ENCODE measurements at regions not wholly inside any gene's neighbourhood (a gene's known extent, or its start where the extent isn't known, plus 50 kb on each side); places are given as distances from the start of the nearest gene placed in this dataset.

DNA sequence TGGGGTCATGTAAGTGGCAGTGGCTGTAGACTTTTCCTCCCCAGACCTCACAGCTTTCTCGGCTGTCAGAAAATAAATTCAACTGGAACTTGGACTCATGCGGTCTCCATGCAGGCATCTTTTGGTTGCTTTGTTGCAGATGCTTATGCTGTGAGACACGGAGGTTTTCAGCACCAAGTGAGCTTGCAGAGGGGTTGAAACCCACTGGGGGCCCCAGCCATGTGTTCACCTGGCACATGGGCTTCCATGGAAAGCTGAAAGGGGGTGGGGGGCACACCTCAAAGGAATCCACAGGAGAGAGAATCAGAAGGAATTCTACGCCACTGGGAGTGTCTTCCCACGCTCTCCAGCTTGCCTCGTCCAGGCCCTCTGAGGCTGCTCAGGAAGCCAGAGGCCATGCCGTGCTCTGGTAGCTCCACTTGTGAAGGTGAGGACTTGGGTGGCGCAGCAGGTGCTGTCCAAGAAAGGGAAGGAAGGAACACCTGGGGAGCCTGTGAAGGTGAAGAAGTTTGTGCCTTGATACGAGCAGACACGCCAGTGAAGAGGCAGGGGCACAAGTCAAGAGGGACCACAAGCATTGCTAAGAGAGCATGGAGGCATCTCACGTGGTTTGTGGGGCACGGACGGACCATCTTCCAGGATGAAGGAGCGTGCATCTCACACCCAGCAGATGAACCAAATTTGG, 134.3 kb upstream of the PMEPA1 start:
- DNase-seq: peak in 3 of 42 donors; percentile 18 to 31 (median 22)
- intact Hi-C loops (cut with DNase I): no loop called here

DNA sequence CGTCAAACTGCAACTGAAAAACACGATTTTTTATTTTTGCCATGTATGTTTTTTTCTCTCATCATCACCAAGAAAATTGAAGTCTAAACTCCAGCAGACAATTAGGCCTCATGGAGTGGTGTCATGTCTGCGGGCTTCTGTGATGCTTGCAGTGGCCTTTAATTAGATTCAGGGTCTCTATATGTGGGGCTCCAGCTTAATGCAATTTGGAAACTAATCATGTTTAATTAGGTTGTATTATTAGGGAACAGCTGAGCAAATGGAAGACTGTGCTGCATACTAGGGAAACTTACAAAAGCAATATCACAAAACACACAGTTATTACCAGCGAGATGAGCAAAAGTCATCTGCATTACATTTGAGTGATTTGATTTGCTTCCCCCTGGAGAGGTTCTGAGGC, 132.9 kb upstream of the PMEPA1 start:
- intact Hi-C loops (cut with DNase I): no loop called here
- DNase-seq: peak in 1 of 42 donors; percentile 6

DNA sequence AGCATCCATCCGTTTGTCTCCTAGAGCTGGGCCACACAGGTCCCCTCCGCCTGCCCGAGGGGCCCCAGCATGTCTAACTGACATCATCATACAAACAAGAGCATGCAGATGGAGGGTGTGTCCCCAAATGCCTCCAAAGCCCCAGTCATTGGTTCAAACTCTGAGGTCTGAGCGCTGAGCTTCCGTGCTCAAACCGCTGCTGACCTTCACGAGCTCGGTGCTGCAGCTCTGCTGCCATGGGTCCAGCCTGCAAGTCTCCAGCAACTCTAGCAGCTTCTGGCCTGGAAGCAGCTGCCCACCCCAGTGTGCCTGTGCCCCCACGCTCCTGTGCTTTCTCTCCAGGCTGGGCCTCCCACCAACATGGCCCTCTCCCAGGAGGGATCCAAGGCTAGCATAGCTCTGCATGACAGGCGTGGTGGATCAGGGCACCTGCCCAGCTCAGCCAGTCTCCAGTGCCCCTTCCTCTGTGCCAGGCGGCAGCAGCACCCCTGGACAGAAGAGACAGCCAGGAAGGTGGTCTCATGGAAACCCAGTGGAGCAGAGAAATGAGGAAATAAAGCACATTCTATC, 131.6 kb upstream of the PMEPA1 start:
- intact Hi-C loops (cut with DNase I): no loop called here
- peak in 4 of 42 donors; percentile 5 to 31 (median 19) for DNase-seq

DNA sequence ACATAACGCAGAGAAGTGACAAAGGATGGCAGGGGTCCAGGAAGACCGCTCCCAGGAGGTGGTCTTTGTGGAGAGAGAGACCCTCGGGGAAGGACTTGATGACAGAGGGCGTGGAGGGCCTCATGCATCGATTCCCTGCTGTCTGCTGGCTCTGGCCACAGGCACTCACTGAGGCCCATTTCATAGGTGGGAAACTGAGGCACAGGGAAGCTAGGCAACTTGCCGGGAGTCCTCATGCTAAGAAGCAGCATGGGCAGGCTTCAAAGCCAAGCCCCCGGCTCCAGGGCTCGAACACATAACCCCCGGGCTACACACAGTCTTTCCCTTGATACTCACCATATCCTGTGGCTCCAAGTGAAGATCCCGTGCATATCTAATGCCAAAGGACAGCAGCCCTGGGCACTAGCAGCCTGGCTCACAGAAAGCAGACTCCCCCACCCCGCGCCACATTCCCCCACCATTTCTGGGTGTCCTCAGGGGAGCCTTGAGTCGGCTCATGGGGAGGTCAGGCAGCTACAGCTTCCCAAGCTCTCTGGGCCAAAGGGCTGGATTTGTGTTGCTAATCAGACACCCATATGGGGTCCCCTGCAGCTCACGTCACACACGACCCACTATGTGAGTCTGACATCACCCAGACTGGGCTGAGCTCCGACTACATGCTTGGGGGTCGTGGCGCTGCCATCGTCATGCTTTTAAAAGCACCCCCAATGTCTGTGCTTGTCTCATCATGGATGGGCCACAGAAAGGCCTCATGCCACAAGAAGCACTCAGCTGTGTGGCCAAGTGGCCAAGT, 130.9 kb upstream of the PMEPA1 start:
- intact Hi-C loops (cut with DNase I): no loop called here
- peak in 5 of 42 donors; percentile 1 to 22 (median 21) for DNase-seq

DNA sequence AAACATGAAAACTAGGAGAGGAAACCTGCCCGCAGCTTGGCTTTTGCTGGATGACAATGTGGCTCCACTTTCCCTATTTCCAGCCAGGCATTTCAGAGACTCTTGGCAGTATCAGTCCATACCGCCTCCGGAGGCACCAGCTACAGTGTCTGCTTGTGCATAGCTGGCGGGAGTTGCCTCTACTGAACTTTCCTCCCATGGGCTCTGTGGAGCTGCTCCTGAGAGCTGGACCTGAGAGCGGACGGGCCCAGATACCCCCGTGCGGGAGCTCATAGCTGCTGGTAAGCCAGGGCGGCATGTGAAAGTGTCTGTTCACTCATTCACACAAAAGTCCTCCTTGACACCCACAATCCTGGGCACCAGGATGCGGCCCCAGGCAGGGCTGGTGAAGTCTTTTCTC, 130.3 kb upstream of the PMEPA1 start:
- intact Hi-C loops (cut with DNase I): no loop called here
- peak in 3 of 42 donors; percentile 12 to 32 (median 26) for DNase-seq

DNA sequence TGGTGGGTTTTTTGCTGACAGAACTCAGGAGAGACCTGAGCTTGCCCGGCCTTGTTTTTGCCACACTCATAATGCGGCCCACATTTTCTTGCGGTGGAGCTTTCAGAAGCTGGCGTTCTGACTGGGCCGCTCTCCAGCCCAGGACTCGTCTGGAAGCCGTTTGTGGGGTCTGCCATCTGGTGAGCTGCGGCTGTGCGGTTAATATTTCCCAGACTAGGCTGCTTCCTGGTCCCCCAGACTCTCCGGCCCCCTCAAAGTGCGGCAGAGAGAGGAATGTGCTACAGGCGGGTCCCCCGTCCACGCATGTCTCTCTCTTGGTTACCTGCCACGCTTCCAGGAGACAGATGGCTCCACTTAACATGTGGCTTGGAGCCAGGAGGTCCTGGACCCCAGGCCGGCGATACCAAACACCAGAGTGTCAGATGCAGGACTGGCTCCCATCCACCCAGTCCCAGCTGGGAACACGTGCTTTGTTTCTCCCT, 128.9 kb upstream of the PMEPA1 start:
- intact Hi-C loops (cut with DNase I): no loop called here
- peak in 6 of 42 donors; percentile 5 to 33 (median 18) for DNase-seq

DNA sequence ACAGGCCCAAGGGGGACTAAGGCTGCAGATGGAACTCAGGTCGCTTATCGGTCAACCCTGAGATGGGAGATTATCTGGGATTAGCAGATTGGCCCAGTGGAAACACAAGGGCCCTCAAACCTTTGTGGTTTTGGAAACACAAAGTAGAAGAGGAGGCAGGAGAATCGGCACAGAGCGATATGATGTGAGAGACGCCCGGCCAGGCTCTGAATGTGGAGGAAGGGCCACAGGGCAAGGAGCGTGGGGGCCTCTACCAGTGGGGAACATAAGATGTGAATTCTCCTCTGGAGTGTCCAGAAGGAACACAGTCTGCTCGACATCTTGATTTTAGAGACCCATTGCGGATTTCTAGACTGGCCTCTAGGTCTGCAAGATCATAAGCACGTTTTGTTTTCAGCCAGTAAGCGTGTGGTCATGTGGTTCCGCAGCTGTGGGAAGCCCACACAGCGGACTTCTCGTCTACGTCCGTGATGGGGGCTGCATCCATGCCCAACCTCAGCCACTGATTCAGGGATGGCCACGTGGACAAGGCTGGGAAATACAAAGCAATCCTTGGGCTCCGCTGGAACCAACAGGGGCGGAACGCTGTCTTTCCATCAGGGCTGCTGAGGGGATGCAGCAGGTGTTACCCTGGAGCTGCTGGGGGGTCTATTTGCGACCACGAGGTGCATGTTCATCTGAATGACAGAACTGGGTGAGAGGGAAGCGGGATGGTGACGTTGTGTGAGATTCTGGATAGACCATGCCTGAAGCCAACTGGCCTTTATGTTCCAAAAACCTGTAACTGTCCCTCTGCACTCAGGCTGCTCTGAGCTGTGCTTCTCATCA, 127.6 kb upstream of the PMEPA1 start:
- DNase-seq: peak in 2 of 42 donors; percentile 25 to 28
- intact Hi-C loops (cut with DNase I): no loop called here

DNA sequence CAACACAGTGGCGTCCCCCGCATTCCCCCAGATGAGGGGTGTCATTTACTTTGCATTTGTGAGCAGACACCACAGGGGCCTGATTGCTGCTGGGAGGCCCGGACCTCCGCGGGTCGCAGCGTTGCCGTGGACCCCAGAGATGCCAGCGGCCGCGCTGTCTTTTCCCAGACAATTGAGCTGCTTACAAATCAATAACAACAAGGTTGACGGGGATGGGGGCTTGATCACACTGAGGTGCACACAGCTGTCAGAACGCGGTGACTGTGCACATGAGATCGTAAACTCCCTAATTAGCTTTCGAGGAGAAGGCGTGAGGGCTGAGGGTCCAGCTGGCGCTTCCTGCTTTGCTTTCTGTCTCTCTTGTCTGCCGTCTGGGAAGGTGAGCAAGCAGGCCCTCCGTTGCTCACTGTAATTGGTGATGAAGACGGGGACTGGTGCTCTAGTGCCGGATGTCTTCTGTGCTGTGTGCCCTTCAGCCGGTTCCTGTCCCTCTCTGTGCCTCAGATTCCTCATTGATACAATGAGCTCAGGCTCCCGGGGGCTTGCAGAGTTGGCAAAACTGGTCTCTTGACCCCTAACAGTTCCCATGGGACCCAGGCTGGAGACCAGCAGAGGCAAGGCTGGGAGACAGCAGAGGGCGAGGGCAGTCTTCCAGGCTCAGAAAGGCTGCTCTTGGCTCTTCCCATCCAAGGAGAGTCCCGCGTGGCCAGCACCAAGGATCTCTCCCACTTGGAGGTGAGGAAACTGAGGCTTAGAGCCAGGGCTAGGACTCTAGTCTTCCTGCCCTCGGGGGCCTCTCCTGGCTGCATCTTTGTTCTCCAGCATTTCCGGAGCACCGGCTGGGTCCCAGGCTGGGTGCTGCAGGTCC, 126.0 kb upstream of the PMEPA1 start:
- intact Hi-C loops (cut with DNase I): no loop called here
- peak in 1 of 42 donors; percentile 7 for DNase-seq

DNA sequence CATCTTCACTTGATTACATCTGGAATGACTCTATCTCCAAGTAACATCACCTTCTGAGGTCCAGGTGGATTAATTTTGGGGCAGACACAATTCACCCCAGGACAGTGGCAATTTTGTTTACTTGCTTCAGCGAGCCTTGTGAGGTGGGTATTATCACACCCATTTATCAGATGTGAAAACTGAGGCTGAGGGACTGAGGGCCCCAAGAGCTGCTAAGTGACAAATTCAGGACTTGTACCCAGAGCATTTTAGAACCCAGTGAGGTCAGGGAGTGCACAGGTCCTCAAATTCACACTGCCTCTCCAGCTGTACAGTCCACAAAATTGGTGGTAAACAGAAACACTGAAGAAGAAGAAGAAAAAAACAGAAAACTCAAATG, 125.2 kb upstream of the PMEPA1 start:
- intact Hi-C loops (cut with DNase I): no loop called here
- DNase-seq: no peak

DNA sequence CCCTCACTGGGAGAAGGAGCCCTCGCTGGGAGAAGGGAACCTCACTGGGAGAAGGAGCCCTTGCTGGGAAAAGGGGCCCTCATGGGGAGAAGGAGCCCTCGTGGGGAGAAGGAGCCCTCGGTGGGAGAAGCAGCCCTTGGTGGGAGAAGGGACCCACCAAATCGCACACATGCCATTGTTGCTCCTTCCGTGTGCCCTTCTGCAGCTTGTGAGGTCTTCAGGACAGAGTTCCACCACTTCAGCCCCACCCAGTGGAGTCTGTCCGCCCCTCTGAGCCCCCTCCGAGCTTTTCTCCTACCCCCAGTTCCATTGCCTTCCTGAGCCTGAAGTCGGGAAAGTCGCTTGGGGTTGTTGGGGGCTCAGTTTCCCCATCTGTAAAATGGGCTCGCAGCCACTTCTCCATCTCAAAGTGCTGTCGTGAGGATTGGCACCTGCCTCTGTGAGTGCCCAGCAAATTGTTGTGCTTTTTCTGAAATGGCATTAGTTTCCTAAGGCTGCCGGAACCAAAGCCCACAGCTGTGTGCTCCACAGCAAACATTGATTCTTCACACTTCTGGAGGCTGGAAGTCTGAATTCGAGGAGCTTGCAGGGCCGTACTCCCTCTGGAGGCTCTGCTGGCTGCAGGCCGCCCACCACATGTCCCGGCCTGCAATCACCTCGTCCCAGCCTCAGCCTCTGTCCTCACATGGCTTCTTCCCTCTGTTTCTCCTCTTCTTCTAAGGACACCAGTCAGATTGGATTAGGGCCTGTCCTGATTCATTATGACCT, 124.7 kb upstream of the PMEPA1 start:
- DNase-seq: peak in 1 of 42 donors; percentile 10
- intact Hi-C loops (cut with DNase I): no loop called here

DNA sequence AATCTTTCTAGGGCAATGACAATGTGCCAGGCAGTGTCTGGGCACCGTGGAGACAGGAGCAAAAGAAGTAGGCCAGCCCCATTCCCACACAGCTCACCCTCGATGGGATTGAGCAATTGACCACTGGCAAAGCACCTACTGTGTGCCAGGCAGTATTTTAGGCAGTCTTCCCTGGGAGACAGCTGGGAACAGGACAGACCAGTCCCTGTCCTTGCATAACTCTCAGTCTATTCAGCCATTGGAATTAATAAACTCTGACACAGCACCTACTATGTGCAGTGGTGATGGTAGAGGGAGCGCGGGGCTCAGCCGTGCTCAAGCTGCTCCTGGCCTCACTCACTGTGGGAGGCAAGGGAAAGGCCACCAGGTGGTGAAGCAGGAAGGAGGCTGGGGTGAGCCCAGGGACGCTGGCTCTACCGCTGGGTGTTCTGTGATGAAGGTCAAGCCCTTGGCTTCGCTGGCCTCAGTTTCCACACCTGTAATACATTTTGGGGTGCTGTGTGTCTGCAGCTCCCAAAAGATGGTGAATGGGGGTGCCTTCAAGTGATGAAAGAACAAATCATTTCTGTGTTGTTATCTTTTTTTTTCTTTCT, 122.3 kb upstream of the PMEPA1 start:
- peak in 2 of 42 donors; percentile 13 to 20 for DNase-seq
- intact Hi-C loops (cut with DNase I): no loop called here

DNA sequence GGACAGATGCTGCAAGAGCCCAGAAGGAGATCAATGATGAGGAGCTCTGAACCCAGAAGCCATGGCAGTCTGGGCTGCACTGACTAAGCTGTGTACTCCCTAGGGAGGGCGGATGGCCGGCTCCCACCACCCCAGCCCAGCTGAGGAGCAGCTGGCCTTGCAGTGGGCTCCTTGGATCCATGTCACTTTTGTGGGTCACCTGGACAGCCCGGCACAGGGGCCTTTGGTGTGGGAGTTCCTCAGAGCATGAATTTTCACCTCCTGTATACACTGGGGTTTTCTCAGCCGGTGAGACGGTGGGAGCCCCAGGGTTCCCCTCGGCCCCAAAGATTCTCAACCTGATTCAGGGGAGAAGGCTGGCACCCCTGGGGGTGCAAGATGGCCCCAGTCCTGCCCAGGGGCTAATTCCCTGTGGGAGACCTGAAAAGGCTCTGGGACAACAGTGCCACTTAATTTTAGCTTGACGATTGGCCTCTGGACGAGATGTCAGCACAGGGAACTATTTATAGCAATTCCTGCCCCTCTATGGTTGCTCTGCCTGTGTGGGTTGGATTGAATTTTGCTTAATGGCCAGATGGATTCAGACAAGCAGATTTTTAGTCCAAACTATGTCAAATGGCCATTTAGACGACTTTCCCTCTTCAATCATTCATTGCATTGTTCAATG, 121.6 kb upstream of the PMEPA1 start:
- intact Hi-C loops (cut with DNase I): no loop called here
- peak in 2 of 42 donors; percentile 8 to 13 for DNase-seq

DNA sequence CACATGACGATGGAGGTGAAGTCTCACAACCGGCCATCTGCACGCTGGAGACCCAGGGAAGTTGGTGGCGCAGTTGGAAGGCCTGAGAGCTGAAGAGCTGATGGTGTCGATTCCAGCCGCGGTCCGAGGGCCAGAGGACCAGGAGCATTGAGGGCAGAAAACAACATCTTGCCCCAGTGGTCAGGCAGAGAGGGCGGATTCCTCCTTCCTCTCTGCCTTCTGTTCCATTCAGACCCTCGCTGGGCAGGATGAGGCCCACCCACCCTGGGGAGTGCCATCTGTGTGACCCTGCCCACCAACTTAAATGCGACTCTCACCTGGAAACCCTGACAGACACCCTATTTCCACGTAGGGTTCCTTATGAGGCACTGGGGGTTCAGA, 120.7 kb upstream of the PMEPA1 start:
- intact Hi-C loops (cut with DNase I): no loop called here
- DNase-seq: no peak

DNA sequence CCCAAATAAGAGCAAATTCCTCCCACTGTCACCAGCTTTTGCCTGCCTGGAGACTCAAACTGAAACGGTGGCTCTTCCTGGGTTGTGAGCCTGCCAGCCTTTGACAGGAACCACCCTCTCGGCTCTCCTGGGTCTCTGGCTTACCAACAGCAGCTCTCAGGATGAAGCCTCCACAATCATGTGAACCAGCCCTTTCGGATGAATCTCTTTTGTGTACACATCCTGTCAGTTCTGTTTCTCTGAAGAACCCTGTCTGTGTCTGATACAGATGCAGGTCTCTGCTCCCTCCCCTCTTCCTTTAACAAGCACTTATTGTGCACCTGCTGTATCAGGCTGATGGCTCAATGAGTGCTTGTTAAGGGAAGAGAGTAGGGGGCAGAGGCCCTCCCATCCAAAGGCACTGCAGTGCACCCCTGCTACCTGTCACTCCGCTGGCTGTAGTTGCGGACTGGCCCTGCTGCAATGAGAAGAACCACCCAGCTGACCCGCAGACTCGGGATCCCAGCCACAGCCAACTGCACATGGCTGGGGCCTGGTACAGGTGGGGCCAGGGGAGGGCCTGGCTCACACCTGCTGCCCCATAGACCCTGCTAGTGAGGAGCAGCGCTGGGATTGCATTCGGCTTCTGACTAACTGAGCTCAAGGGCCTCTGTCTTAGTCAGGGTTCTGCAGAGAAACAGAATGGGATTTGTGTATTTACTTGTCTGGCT, 120.1 kb upstream of the PMEPA1 start:
- DNase-seq: peak in 2 of 42 donors; percentile 2 to 26

DNA sequence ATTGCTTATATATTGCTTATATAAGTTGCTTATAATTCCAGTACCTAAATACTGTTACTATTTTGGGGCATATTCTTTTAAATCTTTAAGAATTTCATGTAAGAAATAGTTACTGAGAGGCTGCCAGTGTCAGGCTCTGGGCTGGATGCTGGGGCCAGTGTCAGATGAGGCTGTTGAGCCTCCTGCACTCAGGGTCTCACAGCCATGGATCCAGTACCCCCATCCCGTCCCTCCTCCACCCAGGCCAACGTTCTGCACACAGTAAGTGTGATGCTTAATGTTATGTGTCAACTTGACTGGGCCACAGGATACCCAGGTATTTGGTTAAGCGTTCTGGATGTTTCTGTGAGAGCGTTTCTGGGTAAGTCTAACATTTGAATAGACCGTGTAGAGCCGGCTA, 119.5 kb upstream of the PMEPA1 start:
- DNase-seq: peak in 2 of 42 donors; percentile 15
- intact Hi-C loops (cut with DNase I): no loop called here

More for the DNA sequence above, 120.1 kb upstream of the PMEPA1 start:
- intact Hi-C loops (cut with DNase I): no loop called here

DNA sequence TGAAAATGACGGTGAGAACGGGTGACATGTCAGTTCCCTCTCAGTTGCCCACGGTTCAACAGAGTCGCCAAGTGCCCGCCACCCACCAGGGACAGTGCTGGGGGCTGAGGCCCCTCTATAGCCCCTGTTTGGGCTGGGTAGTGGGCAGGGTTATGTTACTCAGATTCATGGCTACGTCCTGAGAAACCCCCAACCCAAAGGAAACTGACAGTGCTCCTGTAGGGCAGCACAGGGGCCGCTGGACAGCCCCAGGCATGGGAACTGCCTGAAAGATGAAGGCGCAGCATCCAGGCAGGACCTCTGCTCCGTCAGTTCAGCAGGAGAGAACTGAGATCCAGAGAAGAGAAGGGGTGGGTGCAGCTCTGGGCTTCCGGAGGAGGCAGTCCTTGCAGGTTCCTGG, 118.9 kb upstream of the PMEPA1 start:
- intact Hi-C loops (cut with DNase I): no loop called here
- peak in 3 of 42 donors; percentile 3 to 23 (median 9) for DNase-seq

All from head of caudate nucleus (tissue), 42 donors.